ENCODE measurements at regions not wholly inside any gene's neighbourhood (a gene's known extent, or its start where the extent isn't known, plus 50 kb on each side); places are given as distances from the start of the nearest gene placed in this dataset.

- CTCF ChIA-PET: no interaction called here
- Mint-ChIP-seq H3K36me3 (ENCODE audit: low read depth) (no peaks in the 10 kb centered on the region), H3K4me3 (no peak overlapping the region), H3K27me3 (no peaks in the 10 kb centered on the region), H3K9me3 (ENCODE audit: low read depth) (peaks cover 2% of the 10 kb centered on the region), H3K4me1 (no peaks in the 10 kb centered on the region), H3K27ac (no peak overlapping the region)
- POLR2A ChIA-PET: no interaction called here
- ATAC-seq (no peak), DNase-seq (no peak)
- intact Hi-C loops (cut with DNase I, micrococcal nuclease): no loop called here
Measured at GRCh38 chr4:134610956-134611355, 409.4 kb upstream of the PABPC4L start.

- POLR2A ChIA-PET: no interaction called here
- Mint-ChIP-seq H3K4me3 (no peak overlapping the region), H3K27ac (no peak overlapping the region), H3K36me3 (ENCODE audit: low read depth) (no peaks in the 10 kb centered on the region), H3K27me3 (no peaks in the 10 kb centered on the region), H3K4me1 (no peaks in the 10 kb centered on the region), H3K9me3 (ENCODE audit: low read depth) (peaks cover under 1% of the 10 kb centered on the region)
- CTCF ChIA-PET: no interaction called here
- DNase-seq (no peak), ATAC-seq (no peak)
- intact Hi-C loops (cut with DNase I, micrococcal nuclease): no loop called here
Measured at GRCh38 chr4:134610172-134610571, 408.6 kb upstream of the PABPC4L start.

DNA sequence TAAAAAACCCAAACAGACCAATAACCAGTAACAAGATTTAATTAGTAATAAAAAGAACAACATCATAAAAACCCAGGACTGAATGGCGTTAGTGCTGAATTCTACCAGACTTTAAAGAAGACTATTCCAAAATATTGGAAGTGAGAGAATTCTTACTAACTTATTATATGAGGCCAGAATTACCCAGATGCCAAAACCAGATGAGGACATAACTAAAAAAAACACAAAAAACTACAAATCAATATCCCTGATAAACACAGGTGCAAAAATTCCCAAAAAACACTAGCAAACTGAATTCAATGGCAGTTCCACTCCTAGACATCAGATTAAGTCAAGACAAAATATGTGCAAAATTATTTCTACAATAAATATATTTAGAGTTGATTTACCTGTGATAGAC lies 400.1 kb upstream of the PABPC4L start:
- Mint-ChIP-seq H3K27ac (no peak overlapping the region), H3K27me3 (no peaks in the 10 kb centered on the region), H3K9me3 (ENCODE audit: low read depth) (peaks cover 10% of the 10 kb centered on the region), H3K4me3 (no peak overlapping the region), H3K4me1 (no peaks in the 10 kb centered on the region), H3K36me3 (ENCODE audit: low read depth) (no peaks in the 10 kb centered on the region)
- intact Hi-C loops (cut with DNase I, micrococcal nuclease): no loop called here
- ChIA-PET CTCF (no interaction called here), POLR2A (no interaction called here)
- DNase-seq (no peak), ATAC-seq (no peak)

- H3K9me3 Mint-ChIP-seq (ENCODE audit: low read depth): peaks cover 8% of the 10 kb centered on the region
- intact Hi-C loops (cut with DNase I, micrococcal nuclease): no loop called here
- H3K27me3 Mint-ChIP-seq: no peaks in the 10 kb centered on the region
- H3K27ac Mint-ChIP-seq: no peak overlapping the region
- no peak overlapping the region for H3K4me3 Mint-ChIP-seq
- POLR2A ChIA-PET: no interaction called here
- H3K36me3 Mint-ChIP-seq (ENCODE audit: low read depth): no peaks in the 10 kb centered on the region
- CTCF ChIA-PET: no interaction called here
- DNase-seq: no peak
- H3K4me1 Mint-ChIP-seq: no peaks in the 10 kb centered on the region
- ATAC-seq: no peak
Measured at GRCh38 chr4:134591326-134591725, 389.7 kb upstream of the PABPC4L start.

DNA sequence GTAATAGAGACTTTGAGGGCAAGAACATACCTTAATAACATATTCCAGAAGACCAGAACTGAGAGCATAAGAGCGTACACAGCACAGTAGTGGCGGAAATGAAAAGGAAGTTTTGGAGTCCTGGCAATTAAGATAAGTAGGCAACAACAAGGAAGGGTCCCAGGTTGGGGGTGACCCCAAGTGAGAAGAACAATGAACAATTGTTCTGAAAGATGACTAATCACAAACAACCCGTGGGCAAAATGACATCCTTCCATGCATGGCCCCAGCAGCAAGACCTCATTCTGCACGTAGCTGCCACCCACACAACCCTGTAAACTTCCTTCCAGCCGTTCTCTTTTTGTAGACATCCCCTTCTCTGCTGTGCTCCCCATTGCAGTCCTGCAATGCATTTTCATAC lies 384.4 kb upstream of the PABPC4L start:
- DNase-seq (peak; percentile 3), ATAC-seq (no peak)
- no peak overlapping the region for H3K4me3 Mint-ChIP-seq
- no peaks in the 10 kb centered on the region for H3K4me1 Mint-ChIP-seq
- H3K27ac Mint-ChIP-seq: no peak overlapping the region
- no peaks in the 10 kb centered on the region for H3K36me3 Mint-ChIP-seq (ENCODE audit: low read depth)
- no peaks in the 10 kb centered on the region for H3K27me3 Mint-ChIP-seq
- ChIA-PET CTCF (no interaction called here), POLR2A (no interaction called here)
- intact Hi-C loops (cut with DNase I, micrococcal nuclease): no loop called here
- H3K9me3 Mint-ChIP-seq (ENCODE audit: low read depth): peaks cover 8% of the 10 kb centered on the region

DNA sequence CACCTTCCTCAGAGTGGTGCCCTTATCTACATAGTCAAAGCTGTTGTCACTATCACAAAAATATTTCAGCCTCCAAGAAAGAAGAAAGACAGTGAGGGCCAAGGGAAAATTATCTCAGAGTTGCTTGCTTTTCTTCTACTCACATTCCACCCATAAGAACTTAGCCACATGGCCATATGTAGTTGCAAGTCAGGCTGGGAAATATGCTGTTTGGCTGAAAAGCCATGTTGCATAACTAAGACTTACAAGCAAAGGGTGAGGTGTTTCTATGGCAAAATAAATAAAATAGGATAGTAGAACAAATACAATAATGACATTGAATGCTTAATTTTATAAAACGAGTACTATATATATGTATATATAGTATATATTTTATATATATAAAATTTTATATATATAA lies 365.9 kb upstream of the PABPC4L start:
- peaks cover 10% of the 10 kb centered on the region for H3K9me3 Mint-ChIP-seq (ENCODE audit: low read depth)
- CTCF ChIA-PET: no interaction called here
- POLR2A ChIA-PET: no interaction called here
- DNase-seq (no peak), ATAC-seq (no peak)
- H3K4me1 Mint-ChIP-seq: no peaks in the 10 kb centered on the region
- H3K27ac Mint-ChIP-seq: no peak overlapping the region
- H3K36me3 Mint-ChIP-seq (ENCODE audit: low read depth): no peaks in the 10 kb centered on the region
- no peak overlapping the region for H3K4me3 Mint-ChIP-seq
- H3K27me3 Mint-ChIP-seq: no peaks in the 10 kb centered on the region
- intact Hi-C loops (cut with DNase I, micrococcal nuclease): no loop called here

- ChIA-PET CTCF (no interaction called here), POLR2A (no interaction called here)
- no peak for DNase-seq
- no peak overlapping the region for H3K4me3 Mint-ChIP-seq
- intact Hi-C loops (cut with DNase I, micrococcal nuclease): no loop called here
- H3K9me3 Mint-ChIP-seq (ENCODE audit: low read depth): peaks cover 2% of the 10 kb centered on the region
- H3K27ac Mint-ChIP-seq: no peak overlapping the region
- H3K4me1 Mint-ChIP-seq: no peaks in the 10 kb centered on the region
- no peaks in the 10 kb centered on the region for H3K36me3 Mint-ChIP-seq (ENCODE audit: low read depth)
- no peak for ATAC-seq
- H3K27me3 Mint-ChIP-seq: no peaks in the 10 kb centered on the region
Measured at GRCh38 chr4:134560728-134561127, 359.1 kb upstream of the PABPC4L start.

- CTCF ChIA-PET: no interaction called here
- Mint-ChIP-seq H3K4me1 (no peaks in the 10 kb centered on the region), H3K36me3 (ENCODE audit: low read depth) (no peaks in the 10 kb centered on the region), H3K9me3 (ENCODE audit: low read depth) (peaks cover 14% of the 10 kb centered on the region), H3K27ac (no peak overlapping the region), H3K4me3 (no peak overlapping the region), H3K27me3 (no peaks in the 10 kb centered on the region)
- POLR2A ChIA-PET: no interaction called here
- no peak for ATAC-seq
- intact Hi-C loops (cut with DNase I, micrococcal nuclease): no loop called here
- no peak for DNase-seq
Measured at GRCh38 chr4:134552063-134552462, 350.5 kb upstream of the PABPC4L start.

- Mint-ChIP-seq H3K4me1 (no peaks in the 10 kb centered on the region), H3K4me3 (no peak overlapping the region), H3K36me3 (ENCODE audit: low read depth) (no peaks in the 10 kb centered on the region), H3K27ac (no peak overlapping the region), H3K9me3 (ENCODE audit: low read depth) (peaks cover 17% of the 10 kb centered on the region), H3K27me3 (no peaks in the 10 kb centered on the region)
- DNase-seq (no peak), ATAC-seq (no peak)
- CTCF ChIA-PET: no interaction called here
- POLR2A ChIA-PET: no interaction called here
- intact Hi-C loops (cut with DNase I, micrococcal nuclease): no loop called here
Measured at GRCh38 chr4:134551348-134551747, 349.8 kb upstream of the PABPC4L start.

DNA sequence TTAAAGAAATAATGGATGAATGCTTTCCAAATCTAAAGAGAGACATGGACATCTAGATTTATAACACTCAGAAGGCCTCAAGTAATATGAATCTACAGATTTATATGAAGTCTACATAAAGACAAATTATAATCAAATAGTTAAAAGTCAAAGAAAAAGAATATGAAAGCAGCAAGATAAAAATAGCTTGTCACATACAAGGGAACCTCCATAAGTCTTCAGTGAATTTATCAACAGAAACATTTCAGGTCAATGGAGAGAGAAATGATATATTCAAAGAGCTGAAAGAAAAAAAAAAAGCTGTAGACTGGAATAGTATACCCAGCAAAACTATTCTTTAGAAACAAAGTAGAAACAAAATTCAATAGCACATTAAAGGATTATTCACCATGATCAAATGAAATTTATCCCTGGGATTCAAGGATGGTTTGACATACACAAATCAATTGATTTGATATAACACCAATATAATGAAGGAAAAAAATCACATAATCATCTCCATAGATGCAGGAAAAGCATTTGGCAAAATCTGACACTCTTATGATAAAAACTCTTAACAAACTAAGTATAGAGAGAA lies 346.6 kb upstream of the PABPC4L start:
- Mint-ChIP-seq H3K36me3 (ENCODE audit: low read depth) (no peaks in the 10 kb centered on the region), H3K4me3 (no peak overlapping the region), H3K9me3 (ENCODE audit: low read depth) (peaks cover 11% of the 10 kb centered on the region), H3K4me1 (no peaks in the 10 kb centered on the region), H3K27ac (no peak overlapping the region), H3K27me3 (no peaks in the 10 kb centered on the region)
- ChIA-PET CTCF (no interaction called here), POLR2A (no interaction called here)
- intact Hi-C loops (cut with DNase I, micrococcal nuclease): no loop called here
- no peak for DNase-seq
- no peak for ATAC-seq

GRCh38 chr4:134546279-134546678 lies 344.7 kb upstream of the PABPC4L start:
- DNase-seq (no peak), ATAC-seq (no peak)
- Mint-ChIP-seq H3K27me3 (no peaks in the 10 kb centered on the region), H3K9me3 (ENCODE audit: low read depth) (peaks cover 15% of the 10 kb centered on the region), H3K36me3 (ENCODE audit: low read depth) (no peaks in the 10 kb centered on the region), H3K4me1 (no peaks in the 10 kb centered on the region), H3K4me3 (no peak overlapping the region), H3K27ac (no peak overlapping the region)
- intact Hi-C loops (cut with DNase I, micrococcal nuclease): no loop called here
- CTCF ChIA-PET: no interaction called here
- POLR2A ChIA-PET: no interaction called here

DNA sequence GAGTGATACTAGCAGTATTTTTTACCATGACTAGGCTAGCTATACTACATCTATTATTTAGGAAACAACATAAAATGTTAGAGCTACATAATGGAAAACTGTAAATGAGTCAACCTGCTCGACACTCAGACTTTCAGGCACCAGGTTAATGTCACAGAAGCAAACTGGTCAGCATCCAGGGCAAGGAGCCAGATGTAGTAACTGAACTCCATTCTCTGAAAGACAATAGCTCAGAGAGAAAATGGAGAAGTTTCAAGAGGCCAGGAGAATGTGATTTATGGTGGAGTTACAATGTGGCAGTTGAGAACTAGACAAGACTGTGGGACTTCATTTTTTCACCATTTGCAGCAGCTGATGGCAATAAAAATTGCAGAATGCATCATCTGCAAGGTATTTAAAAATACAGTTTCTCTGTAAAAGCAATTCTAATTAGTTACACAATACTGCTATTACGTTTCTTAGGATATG lies 342.7 kb upstream of the PABPC4L start:
- H3K4me3 Mint-ChIP-seq: no peak overlapping the region
- POLR2A ChIA-PET: no interaction called here
- intact Hi-C loops (cut with DNase I, micrococcal nuclease): no loop called here
- ATAC-seq (no peak), DNase-seq (no peak)
- H3K27me3 Mint-ChIP-seq: no peaks in the 10 kb centered on the region
- H3K36me3 Mint-ChIP-seq (ENCODE audit: low read depth): no peaks in the 10 kb centered on the region
- H3K9me3 Mint-ChIP-seq (ENCODE audit: low read depth): peaks cover 15% of the 10 kb centered on the region
- H3K27ac Mint-ChIP-seq: no peak overlapping the region
- CTCF ChIA-PET: no interaction called here
- no peaks in the 10 kb centered on the region for H3K4me1 Mint-ChIP-seq

DNA sequence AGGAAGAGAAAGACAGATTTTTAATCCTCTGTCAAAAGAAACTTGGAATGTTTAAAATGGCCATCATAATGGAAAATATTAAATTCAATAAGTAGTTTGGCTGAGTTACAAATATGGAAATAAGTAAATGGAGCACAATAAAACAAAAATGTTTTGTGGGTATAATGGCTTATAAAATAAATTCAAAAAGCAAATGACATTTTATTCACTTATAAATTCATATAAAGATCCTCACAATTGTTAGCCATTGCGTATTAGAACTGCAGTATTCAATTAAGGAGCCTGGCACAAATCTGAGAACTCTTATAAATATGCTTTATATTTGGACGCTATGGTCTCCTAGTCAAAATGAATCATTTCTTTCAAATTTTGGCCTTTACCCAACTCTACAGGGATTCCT lies 339.0 kb upstream of the PABPC4L start:
- Mint-ChIP-seq H3K4me1 (no peaks in the 10 kb centered on the region), H3K9me3 (ENCODE audit: low read depth) (peaks cover 6% of the 10 kb centered on the region), H3K27ac (no peak overlapping the region), H3K27me3 (no peaks in the 10 kb centered on the region), H3K36me3 (ENCODE audit: low read depth) (no peaks in the 10 kb centered on the region), H3K4me3 (no peak overlapping the region)
- ATAC-seq (no peak), DNase-seq (no peak)
- intact Hi-C loops (cut with DNase I, micrococcal nuclease): no loop called here
- POLR2A ChIA-PET: no interaction called here
- CTCF ChIA-PET: interaction anchor here (0.7 kb wide), 1 partner anchor 14 kb away, joined by 3 read pairs; no protein-coding TSS in a partner anchor

Measured in activated CD4-positive, alpha-beta T cell treated with anti-CD3 and anti-CD28 coated beads for 36 hours (primary cell).